OCI-LY1 (cell line): ENCODE measurements at regions not wholly inside any gene's neighbourhood (a gene's known extent, or its start where the extent isn't known, plus 50 kb on each side); places are given as distances from the start of the nearest gene placed in this dataset.

Source experiments
- CTCF ChIP-seq: fragments of 200-600 bp; sonication (generic), shearing (Covaris generic); IDR thresholded peaks from 2 replicates; pipeline ENCODE4 v1.5.1; 2017; ENCODE audit warnings: mild to moderate bottlenecking, antibody characterized with exemption, low read length, moderate library complexity, mixed read lengths
- EZH2 ChIP-seq: fragments of 200-600 bp; sonication (generic), shearing (Covaris generic); IDR thresholded peaks from 2 replicates; pipeline ENCODE4 v1.8.0; 2017; ENCODE audit warnings: borderline replicate concordance, mixed run types, mild to moderate bottlenecking, antibody characterized with exemption, low read length, moderate library complexity, mixed read lengths

GRCh38 chr10:105982735-105983134 lies 1181.8 kb downstream of the SORCS1 start:
- TF ChIP-seq CTCF (no peak), EZH2 (no peak)
